CD4-positive, alpha-beta T cell treated with Interferon alpha-2 for 1 hour (primary cell): ENCODE measurements at regions not wholly inside any gene's neighbourhood (a gene's known extent, or its start where the extent isn't known, plus 50 kb on each side); places are given as distances from the start of the nearest gene placed in this dataset.
"Not testable (repeated sequence)": the region's sequence is repeated elsewhere in the genome, so short reads cannot be mapped to it uniquely, and the experiment has no call there.

ENCODE experiments used
- DNase-seq, 2 donors: peaks; one replicate each; pipeline ENCODE4 v3.0.0-alpha.2; 2020 to 2022

DNA sequence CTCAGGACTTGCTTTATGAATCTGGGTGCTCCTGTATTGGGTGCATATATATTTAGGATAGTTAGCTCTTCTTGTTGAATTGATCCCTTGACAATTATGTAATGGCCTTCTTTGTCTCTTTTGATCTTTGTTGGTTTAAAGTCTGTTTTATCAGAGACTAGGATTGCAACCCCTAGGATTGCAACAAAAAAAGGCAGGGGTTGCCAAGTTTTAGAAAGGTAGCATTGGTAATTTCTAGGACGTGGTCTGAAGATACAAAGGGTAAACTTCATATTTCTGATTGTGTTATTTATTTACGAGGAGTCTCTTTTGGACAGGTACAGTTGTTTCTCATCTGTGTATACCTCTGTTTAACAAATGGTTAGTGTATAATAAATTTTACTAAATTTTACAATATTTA, 433.7 kb downstream of the BTG1 start:
- not testable (repeated sequence) for DNase-seq

DNA sequence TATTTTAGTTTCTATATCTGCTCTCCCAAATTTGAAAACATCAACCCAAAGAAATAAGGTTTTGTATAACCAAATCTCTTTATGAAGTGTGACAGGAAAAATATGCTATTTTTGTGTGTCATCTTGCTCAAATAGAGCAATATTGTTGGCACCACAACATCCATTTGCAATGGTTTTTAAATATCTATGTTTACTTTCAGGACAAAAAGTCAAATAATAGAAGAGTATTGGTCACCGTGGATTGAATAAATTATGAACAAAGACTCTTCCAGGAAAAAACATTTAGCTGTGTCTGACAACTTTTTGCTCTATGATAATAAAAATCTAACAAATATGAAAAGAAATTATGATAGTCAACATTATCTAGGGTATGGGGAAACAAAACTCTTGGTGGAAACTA, 439.2 kb downstream of the BTG1 start:
- no peak for DNase-seq

DNA sequence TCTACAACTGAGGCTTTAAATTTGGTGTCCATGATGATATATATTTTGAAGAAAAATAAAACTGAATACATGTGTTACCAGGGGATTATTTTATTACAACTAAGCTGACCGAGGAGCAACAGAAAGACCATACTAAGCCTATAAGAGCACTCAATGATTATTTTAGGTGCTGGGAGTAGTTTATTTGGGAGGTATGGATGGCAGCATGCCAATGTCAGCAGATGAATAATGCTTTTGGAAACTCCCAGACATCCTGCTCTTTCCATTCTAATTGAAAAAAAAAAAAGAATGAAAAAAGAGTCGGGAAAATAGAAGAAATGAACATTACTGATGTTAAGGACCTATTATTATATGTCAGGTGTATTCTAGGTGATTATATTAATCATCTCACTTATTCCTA, 441.2 kb downstream of the BTG1 start:
- DNase-seq, result no peak

DNA sequence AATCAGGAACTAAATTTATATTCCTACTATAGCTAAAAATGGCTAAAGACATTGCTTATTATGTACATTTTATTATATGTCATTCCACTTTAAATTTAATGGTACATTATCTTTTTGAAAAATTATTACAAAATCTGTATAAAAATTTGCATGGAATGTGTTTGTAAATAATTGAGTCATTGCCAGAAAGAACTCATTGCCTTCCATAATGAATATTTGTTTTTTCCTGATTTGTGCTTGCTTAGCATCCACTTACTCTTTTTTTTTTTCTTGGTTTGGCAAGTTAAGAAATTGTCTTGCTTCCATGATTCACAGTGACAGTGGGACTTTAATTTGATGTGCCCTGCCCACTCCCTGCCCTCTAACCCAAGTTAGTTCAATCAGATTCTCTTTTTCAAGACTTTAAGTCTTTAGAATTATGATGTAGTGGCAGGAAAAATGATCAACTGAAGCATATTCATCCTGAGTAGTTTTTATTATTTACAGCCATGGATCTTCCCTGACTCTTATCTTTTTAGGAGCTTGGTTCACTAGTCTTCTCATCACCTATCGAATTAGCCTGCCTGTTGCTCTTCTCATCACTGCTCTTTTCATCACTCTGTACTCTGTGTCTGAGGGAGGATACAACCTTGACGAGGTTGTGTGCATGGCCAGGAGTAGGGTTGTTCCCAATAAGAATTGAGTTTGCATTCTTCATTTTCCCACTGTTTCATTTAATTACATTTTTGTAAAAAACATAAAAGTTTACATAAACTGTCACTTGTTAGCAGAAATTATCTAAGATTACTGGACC, 442.0 kb downstream of the BTG1 start:
- no peak for DNase-seq

DNA sequence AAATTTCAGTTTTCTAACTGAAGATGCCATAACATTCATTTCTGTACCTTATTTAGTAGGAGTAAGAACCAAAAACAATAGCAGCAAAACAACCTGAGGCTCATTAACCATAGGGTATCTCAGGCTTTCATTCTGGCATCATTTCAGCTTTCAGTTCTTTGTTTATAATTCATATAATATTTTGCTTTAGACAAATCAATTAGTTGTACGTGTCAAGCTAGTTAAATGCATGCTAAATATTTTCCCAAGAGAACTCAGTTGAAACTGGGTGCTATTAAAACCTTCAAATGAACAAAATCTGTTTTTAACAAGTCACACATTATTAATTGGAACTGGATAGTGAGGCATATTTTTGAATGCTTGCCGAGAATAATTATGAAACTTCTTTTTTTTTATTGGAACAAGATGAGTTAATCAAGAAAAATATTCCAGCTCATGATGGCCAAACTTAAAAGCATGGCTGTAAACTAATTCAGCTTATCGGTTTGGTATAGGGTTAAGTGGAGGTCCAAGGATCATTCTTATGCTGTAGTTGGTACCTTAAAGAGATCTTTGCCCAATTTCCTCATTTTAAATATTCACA, 442.7 kb downstream of the BTG1 start:
- no peak for DNase-seq

DNA sequence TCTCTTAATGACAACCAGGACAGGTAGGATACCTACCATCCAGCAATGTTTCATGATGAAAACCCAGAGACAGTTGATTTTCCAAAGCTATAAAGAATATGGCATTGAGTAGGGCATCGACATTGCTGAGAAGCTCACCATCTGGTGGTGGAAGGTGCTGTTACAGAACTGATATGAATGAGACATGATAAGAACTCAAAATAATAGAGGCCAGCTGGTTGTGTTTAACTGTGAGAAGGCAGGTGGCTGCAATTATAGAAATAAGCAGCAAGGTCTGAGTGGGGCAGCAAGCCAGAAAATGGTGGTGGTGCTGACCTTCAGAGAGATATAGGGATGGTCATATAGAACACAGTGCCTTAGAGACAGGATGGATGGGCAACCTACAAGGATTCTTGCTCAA, 449.7 kb downstream of the BTG1 start:
- DNase-seq, result no peak

DNA sequence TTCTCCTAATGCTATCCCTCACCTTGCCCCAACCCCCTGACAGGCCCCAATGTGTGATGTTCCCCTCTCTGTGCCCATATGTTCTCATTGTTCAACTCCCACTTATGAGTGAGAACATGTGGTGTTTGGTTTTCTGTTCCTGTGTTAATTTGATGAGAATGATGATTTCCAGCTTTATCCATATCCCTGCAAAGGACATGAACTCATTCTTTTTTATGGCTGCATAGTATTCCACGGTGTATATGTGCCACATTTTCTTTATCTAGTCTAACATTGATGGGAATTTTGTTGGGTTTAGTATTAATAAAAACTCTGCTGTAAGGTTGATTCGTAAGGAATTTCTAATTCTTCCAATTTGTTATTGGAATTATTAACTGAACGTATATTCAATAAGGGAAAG, 450.2 kb downstream of the BTG1 start:
- not testable (repeated sequence) for DNase-seq

DNA sequence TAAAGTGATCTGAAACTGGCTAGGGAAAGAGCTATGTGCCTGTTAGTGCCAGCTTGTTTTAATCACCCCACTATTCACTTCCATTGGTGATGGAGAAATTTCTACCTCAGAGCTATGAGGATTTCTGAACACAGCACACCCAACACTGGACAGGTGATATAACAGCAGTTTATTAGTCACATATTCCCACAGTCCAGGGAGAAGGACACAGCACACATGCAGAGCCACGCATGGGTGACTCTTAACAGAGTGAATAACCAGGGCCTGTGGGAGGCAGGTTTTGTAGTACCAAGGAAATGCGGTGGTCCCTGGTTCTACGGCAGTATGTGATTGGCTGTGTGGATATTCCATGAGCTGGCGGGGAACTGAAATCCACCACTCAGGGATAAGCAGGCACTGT, 455.1 kb downstream of the BTG1 start:
- no peak for DNase-seq

DNA sequence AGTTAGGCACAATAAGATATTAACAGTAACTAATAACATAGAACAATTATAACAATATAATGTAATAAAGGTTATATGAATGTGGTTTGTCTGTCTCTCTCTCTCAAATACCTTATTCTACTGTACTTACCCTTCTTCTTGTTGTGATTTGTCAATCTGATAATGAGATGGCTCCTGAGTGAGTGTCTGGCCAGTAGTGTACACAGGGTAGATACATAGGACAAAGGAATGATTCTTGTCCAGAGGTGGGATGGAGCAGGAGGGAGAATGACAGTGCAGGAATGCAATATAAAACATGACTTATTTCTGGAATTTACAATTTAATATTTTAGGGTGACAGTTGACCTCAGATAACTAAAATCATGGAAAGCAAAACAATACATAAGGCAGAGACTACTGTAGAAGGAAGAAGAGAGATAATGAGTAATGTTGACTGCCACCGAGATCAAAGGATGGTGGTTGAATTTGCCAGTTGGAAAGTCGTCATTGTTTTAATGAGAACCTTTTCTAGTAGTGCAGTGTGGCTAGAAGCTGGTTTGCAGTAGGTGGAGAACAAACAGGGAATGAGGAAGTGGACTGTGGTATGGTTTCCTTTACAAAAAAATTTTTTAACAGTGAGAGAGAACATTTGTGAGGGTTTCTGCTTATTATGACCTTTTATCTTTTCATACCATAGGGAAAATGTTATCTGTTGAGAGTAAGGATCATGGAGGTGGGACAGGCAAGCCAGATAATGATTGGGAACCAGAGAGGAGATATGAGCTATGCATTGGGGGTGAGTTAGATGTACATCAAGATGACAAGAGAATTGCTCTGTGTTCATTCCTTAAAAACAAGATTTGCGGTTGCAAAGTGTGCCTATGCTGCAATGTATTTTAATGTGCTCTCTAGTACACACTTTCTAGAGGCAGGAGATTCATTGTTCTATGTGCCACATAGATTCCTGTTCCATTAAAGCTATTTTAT, 458.3 kb downstream of the BTG1 start:
- peak in 1 of 2 donors; percentile 13 for DNase-seq

DNA sequence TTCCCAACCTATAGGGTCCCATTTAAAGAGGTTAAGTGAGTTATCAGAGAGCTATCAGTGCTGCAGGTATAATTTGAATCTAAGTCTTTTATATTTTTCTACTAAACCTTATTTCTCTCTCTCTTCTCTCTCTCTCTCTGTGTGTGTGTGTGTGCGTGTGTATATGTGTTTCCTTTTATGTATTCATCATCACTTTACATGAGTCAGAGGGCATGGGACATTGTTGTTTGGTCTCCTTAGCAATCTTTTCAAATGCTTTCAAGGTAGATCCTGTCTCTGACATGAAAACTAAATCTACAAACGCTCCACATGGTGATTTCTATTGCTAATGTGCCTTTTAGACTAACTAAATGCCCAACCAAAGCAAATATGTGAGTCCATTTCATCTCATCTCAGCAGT, 459.7 kb downstream of the BTG1 start:
- no peak for DNase-seq

DNA sequence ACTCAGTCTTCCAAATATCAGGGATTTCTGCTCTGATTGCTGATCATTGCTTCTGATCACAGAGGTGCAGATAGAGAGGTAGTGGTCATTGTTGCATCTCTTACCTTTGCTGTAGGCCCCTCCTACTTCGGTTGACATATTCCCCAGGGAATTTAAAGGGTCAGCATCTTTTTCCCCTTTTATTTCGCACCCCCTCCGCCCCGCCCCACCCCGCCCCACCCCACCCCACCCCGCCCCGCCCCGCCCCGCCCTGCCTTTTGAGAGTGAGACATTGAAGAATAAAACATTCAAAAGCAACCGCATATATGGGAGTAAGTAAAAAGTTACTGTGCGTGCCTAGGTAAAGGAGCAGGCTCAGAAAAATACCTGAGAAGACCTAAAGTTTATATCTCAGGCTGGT, 463.9 kb downstream of the BTG1 start:
- DNase-seq, result no peak

DNA sequence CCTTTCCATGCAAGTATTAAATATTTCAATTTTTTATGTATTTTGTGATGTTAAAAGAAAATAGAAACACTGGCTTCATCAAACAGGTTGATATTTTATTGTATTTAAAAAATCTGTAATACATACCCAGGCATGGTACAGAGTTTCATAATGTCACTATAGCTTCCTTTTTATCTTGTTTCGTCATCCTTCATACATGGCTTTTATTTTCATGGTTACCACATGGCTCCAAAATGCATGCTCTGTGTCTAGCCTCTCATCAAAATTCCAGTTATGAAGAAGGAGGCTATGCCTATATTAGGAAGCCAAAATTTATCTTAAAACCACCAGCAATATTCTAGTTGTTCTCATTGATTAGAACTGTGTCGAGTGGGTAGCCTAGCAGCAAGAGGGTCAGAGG, 464.8 kb downstream of the BTG1 start:
- DNase-seq, result no peak

DNA sequence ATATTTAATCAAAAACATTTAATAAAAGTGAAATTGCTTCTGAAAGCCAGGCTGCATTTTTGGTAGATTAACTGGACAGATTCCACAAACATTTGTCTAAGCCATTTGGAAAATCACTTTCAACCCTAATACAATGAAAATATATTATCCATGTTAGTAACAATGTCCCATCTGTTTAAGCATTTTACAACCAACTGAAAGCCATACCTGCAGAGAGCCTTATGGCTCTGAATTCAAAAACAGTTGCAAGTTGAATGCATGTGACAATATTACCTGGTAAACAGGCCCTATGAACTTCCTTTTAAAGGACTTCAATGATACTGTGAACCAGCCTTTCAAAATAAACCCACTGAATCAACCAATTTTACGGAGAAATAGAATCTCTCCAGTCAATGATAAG, 468.1 kb downstream of the BTG1 start:
- no peak for DNase-seq

DNA sequence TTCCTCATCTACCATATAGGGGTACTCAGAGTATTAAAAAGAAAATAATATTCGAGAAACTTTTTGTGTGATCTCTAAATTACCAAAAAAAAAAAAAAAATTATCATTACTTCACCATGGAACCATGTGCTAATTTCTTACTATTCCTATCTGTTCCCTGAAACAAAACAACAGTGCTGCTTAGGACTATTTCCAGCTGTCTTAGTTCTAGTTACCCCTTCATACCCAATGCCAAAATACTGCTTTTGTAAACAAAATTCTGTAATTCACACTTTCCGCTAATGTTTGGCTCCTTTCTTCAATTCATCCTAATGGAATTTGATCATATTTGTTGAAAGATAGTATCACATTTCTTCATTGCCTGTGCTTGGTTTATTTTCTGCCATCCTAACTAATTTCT, 470.2 kb downstream of the BTG1 start:
- no peak for DNase-seq

DNA sequence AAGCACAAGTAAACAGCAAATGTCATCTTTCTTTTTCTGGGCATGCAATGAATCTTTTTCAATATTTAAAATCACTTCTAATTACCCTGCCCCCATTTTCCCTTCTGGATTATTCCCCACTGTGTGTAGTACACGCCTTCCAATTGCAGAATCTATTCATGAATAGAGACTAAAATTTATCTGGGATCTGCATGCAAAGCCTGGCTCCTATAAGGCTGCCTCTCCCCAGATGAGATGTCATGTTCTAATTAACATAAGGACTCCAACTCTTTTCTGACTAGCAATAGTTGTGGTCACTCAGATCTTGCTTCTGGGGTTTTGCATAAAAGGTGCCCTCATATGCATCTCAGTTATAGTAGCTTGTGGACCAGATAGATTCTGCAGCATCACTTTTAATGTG, 473.5 kb downstream of the BTG1 start:
- DNase-seq, result no peak

DNA sequence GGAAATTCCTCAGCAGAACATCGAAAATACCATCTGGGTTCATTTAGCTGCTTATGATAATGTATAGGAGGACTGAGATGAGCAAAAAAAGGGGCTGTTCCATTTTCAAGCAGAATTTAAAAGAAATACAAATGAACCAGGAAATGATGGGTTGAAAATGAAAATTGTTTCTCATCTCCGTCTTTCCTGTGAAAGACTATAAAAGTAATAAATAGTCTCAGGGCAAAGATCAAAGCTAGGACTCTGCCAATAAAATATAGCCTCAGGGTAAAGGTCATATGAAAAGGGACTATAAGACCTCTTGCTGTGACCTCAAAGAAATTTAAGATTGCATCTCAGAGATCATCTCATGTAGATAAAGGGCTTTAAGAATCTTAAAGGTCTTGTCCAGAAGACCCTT, 478.0 kb downstream of the BTG1 start:
- no peak for DNase-seq

DNA sequence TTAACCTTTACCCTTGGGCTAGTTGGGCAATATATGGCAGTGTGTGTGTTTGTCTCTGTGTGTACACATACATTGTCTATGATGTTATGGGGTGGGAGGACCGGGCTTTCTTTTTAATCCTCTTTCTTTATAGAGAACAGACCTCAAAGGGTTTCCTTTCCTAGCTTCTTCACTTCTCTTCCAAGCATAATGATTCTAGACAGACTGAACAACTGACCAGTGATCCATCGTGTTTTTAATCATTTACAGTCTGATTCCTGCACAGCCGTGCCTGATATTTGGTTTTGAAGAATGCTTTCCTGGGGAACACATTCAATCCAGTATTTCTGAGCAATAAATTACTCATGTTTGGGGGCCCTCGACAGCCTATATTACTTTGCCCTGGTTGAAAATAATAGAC, 481.1 kb upstream of the DCN start:
- DNase-seq, result no peak

DNA sequence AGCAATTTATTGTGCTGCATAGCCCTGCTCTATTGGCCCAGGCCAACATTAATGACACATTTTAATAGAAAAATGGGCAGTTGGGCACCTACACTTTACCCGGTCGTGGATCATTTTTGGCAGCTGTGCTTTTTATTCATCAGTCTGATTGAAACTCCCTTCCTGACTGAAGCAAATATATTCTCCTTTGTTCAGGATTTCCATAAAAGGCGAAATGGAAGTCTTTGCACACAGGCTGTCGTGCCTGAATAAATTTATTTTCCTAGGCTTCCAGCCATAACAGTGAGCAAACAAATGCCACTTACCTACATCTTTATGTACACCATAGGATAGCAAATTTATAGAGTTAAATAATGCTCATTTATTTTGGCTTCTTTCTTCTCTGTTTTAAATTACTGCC, 480.7 kb upstream of the DCN start:
- DNase-seq, result no peak

DNA sequence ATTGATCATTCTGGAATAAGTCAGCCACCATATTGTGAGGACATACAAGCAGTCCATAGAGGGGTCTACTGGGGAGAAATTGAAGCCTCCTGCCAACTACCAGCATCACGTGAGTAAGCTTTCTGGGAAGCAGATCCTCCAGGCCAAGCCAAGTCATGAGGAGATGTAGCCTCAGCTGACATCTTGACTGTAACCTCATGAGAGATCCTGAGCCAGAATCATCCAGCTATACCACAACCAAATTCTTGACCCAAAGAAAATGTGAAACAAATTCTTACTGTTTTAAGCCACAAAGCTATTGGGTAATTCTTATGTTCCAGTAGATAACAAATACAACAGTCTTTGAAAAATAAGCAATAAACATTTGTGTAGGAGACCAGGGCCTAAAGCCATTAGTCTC, 479.4 kb upstream of the DCN start:
- DNase-seq, result no peak

DNA sequence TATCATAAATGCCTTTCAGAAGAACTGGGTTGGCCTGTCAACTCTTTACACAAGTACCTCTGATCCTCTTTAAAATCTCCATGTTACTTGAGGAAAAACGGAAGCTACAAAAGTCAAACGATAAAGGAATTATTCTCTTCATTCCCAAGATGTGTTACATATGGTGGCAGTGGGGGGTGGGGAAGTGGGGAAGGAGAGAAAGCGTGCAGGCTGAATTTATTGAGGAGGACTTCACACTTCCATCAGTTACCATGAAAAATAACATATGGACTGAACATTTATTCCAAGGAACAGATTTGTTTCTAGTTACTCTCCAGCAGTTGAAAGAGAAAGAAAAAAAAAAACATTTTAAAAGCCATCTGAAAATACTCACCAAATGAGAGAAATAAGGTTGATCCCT, 474.4 kb upstream of the DCN start:
- DNase-seq, result no peak

DNA sequence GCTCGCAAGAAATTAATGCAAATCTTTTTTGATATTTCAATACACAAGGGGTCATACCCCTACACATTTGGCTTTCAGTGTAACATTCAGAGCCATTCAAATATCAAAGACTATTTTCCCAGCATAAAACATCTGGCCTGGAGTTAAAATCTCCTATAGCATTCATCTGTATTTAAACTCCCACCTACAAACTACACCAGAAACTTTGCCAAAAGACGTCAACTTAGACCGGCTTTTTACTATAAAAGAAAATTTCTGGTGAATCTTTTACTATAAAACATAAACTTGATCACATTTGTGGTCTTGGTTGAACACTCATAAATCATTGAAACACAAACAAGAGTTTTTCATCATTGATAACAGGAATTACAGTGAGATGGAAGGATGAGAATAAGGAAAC, 473.3 kb upstream of the DCN start:
- no peak for DNase-seq

DNA sequence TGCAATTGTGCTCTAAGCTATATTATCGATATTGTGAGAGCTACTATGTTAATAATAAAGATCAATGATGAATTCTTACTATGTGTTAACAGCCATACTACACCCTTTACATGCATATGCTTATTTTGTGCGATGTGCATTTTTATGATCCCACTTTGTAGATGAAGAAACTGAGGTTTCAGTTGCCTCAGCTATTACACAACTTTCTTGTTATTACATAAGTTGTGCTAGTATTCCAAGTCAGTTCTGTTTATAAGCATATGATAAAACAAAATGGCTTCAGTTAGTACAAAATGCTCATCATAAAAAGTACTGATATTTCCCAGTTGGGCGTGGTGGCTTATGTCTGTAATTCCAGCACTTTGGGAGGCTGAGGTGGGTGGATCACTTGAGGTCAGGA, 471.5 kb upstream of the DCN start:
- no peak for DNase-seq

DNA sequence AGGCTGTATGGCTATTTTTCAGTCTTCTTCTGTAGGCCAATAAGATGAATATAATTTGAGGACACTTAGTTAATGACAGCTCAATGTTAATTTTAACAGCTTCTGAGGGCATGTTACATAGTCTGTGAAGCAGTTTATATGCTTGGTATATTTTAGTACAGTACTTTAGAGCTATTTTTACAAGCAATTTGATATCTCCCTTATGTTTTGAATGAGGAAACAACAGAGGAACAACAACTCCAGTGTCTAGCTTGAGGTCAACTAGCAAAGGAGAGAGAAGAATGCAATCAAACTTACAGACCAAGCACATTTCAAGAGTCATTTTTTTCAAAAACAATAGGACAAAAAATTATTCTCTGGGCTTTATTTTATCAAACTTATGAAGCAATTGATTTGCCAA, 469.1 kb upstream of the DCN start:
- DNase-seq, result no peak

DNA sequence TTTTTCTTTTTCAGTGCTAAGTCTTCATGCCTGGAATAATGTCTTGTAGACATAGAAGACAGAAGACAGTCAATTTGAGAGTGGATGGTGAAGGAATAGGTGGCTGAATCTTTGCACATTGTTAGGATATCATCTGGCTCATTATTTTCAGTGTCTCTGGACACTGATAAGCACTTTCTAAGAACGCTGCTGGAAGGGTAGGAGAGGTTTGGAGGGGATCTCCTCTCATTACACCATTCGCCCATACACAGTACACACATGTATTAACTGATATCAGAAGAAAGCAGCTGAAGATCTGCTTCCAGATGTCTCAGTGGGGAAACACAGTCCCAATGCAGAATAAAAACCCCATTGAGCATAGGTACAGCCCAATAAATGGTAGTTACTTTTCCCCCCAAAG, 461.1 kb upstream of the DCN start:
- no peak for DNase-seq
